ENCODE measurements at regions not wholly inside any gene's neighbourhood (a gene's known extent, or its start where the extent isn't known, plus 50 kb on each side); places are given as distances from the start of the nearest gene placed in this dataset.
A peak's percentile ranks its signal among the peaks of the same experiment; 100 is the strongest.

DNA sequence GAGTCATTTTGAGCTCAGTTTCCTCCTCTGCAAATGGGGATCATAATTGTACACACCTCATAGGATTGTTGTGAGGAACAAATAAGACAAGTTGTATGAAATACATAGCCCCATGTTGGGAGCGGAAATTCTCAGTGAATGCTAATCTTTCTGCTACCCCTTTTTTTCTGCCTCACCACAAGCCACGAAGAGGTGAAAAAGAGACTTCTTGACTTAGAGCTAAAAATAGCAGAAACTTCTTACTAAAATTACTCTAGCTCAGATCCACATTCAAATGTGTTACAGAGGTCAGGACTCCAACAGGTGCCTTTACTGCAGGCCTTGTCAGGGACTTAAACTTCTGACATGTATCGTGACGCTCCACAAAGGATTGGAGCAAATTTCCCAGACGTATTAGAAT, 128.5 kb downstream of the MIAT start:
- H3K4me3 ChIP-seq (ENCODE audit: low read length), result no peak overlapping the region
- TF ChIP-seq, protein P1, sequence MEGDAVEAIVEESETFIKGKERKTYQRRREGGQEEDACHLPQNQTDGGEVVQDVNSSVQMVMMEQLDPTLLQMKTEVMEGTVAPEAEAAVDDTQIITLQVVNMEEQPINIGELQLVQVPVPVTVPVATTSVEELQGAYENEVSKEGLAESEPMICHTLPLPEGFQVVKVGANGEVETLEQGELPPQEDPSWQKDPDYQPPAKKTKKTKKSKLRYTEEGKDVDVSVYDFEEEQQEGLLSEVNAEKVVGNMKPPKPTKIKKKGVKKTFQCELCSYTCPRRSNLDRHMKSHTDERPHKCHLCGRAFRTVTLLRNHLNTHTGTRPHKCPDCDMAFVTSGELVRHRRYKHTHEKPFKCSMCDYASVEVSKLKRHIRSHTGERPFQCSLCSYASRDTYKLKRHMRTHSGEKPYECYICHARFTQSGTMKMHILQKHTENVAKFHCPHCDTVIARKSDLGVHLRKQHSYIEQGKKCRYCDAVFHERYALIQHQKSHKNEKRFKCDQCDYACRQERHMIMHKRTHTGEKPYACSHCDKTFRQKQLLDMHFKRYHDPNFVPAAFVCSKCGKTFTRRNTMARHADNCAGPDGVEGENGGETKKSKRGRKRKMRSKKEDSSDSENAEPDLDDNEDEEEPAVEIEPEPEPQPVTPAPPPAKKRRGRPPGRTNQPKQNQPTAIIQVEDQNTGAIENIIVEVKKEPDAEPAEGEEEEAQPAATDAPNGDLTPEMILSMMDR (conservative IDR thresholded peaks at IDR 0.05; ENCODE audit: low read depth, low read length), result no peak
- DNase-seq (ENCODE audit: low read depth), result no peak

DNA sequence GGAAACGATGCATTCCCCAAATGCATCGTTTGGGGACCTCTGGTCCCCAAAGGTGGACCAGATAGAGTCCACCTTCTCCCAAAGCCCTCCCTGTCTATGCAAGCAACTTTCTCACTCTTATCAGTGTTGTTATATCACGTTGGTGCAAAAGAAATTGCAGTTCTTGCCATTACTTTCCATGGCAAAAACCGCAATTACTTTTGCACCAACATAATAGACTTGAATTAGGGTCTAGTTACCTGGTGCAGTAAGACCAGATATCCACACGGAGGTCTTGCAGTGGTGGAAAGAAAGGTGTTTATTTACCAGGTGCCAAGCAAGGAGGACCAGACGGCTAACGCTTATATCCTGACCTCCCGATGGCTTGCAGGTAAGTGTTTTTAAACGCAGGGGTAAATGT, 129.0 kb downstream of the MIAT start:
- DNase-seq (ENCODE audit: low read depth), result no peak
- TF ChIP-seq, protein P1 (conservative IDR thresholded peaks at IDR 0.05; ENCODE audit: low read depth, low read length), result no peak
- no peak overlapping the region for H3K4me3 ChIP-seq (ENCODE audit: low read length)

DNA sequence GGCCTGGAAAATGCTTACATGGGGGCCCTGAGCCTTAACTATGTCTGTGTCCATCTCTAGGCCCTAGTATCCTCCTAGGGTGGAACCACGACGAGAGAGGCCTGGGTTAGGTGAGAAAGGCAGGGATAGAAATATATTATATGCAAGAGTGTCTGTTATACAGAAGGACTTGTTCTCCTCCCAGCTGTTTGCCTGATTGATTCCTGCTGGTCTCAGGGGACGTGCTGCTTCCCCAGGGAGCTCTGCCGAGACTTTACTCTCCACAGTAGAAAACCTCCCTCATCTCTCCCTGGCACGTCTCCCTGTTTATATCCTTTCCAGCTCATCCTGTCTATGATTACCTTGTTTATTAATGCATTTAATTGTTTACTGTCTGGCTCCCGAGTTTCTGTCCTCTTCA, 132.6 kb downstream of the MIAT start:
- no peak for DNase-seq (ENCODE audit: low read depth)
- no peak overlapping the region for H3K4me3 ChIP-seq (ENCODE audit: low read length)
- TF ChIP-seq, protein P1 (conservative IDR thresholded peaks at IDR 0.05; ENCODE audit: low read depth, low read length), result no peak

DNA sequence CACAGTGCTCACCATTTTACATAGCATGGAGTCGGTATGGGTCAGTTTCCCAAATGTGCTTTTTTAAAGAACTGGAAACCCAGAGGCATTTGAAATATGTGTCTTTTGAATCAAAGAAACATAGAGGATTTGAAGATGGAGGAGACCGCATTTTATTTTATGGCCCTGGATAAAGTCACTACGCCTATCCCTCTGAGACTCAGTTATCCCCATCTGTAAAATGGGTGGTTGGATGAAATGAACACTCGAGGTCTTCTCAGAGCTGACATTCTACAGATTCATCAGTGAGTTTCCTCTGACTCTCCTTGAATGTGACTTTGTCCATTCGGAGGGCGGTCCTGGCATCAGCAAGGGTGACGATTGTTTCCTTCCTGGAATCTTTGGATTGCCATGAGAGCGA, 135.1 kb downstream of the MIAT start:
- no peak overlapping the region for H3K4me3 ChIP-seq (ENCODE audit: low read length)
- TF ChIP-seq, protein P1 (conservative IDR thresholded peaks at IDR 0.05; ENCODE audit: low read depth, low read length), result no peak
- no peak for DNase-seq (ENCODE audit: low read depth)

DNA sequence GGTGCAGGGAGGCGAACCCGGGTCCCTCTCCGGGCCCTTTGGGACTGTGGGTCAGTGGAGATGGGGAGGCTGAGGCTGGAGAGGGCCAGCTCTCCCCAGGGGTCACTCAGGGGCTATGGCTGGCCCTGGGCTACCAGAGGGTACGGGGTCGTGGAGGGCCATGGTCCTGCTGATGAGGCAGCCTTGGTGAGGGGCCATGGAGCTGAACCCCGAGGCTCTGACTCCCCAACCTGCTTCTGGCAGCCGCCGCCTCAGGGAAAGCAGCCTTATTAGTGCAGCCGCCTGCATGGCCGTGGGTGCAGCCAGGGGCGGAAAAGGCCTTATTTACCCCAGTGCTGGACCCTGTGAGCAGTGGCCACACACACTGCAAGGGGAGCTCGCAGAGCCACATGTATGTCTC, 139.4 kb downstream of the MIAT start:
- TF ChIP-seq, protein P1 (conservative IDR thresholded peaks at IDR 0.05; ENCODE audit: low read depth, low read length), result no peak
- no peak for DNase-seq (ENCODE audit: low read depth)
- H3K4me3 ChIP-seq (ENCODE audit: low read length), result no peak overlapping the region

DNA sequence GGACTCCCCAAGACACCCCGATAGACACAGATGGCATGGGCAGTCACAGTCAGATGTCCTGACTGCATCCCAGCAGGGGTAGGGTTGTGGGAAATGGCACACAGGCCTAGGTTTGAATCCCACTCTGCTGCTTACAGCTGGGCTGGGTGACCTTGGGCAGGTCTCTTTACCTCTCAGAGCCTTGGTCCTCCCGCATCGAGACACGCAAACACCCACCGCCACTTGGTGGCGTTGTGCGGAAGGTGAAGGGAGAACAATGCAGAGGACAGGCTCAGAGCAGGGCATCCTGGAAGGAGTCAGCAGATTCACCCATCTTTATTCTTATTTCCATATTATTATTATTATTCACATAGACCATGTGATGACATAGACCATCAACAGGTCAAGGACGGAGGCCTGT, 140.5 kb downstream of the MIAT start:
- DNase-seq (ENCODE audit: low read depth), result no peak
- TF ChIP-seq, protein P1 (conservative IDR thresholded peaks at IDR 0.05; ENCODE audit: low read depth, low read length), result peak; percentile 36

DNA sequence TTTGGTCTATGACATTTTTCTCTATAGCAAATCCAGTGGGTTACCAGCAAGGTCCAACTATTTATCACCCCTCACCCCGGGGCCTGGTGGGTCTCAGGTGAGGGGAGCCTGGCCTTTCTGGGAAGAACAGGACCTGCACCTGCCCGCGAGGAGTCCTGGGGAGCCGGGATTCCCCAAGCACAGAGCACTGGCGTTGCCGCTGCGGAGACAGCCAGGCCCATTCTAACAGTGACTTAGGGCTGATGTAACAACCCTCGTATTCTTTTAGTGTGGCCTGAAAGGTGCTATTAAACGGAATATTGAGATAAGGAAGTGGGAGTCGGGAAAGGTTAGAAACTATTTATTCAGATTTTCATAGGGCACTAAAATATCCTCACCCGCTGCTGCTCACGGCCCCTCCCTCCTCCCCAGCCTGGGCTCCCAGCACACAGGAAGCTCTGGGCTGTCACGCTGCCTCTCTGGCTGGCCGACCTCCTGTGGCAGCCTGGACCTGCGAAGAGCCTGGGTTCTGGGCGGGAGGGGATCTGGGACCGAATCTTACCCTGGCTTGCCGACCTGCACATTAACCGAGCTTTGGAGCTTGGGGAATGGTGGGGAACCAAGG, 141.2 kb downstream of the MIAT start:
- no peak for DNase-seq (ENCODE audit: low read depth)
- TF ChIP-seq, protein P1 (conservative IDR thresholded peaks at IDR 0.05; ENCODE audit: low read depth, low read length), result no peak
- no peak overlapping the region for H3K4me3 ChIP-seq (ENCODE audit: low read length)

More for the DNA sequence above, 140.5 kb downstream of the MIAT start:
- no peak overlapping the region for H3K4me3 ChIP-seq (ENCODE audit: low read length)
